GM21390 (cell line): ENCODE measurements at regions not wholly inside any gene's neighbourhood (a gene's known extent, or its start where the extent isn't known, plus 50 kb on each side); places are given as distances from the start of the nearest gene placed in this dataset.
"Not testable (repeated sequence)": the region's sequence is repeated elsewhere in the genome, so short reads cannot be mapped to it uniquely, and the experiment has no call there.

ENCODE experiments used
- ATAC-seq: cut with Tn5 transposase; IDR thresholded peaks from one replicate; pipeline ENCODE4 v1.9.1; 2021; ENCODE audit not compliant: unreplicated experiment

- no peak for ATAC-seq
These were observed 276.0 kb downstream of the TFAP2A start for GRCh38 chr6:10138917-10139316.

GRCh38 chr6:10136636-10137035 lies 278.2 kb downstream of the TFAP2A start:
- ATAC-seq, result no peak

GRCh38 chr6:10134185-10134584 lies 280.7 kb downstream of the TFAP2A start:
- ATAC-seq, result not testable (repeated sequence)

GRCh38 chr6:10128721-10129120 lies 286.2 kb downstream of the TFAP2A start:
- no peak for ATAC-seq

- no peak for ATAC-seq
These were observed 292.7 kb downstream of the TFAP2A start for GRCh38 chr6:10122164-10122563.

- no peak for ATAC-seq
These were observed 301.9 kb downstream of the TFAP2A start for GRCh38 chr6:10112871-10113549.

GRCh38 chr6:10111975-10112374 lies 302.9 kb downstream of the TFAP2A start:
- no peak for ATAC-seq

- ATAC-seq, result no peak
These were observed 313.2 kb downstream of the TFAP2A start for GRCh38 chr6:10101551-10102252.

GRCh38 chr6:10099529-10100140 lies 315.2 kb downstream of the TFAP2A start:
- no peak for ATAC-seq

GRCh38 chr6:10098756-10099528 lies 315.9 kb downstream of the TFAP2A start:
- ATAC-seq, result no peak

GRCh38 chr6:10093282-10093681 lies 321.6 kb downstream of the TFAP2A start:
- no peak for ATAC-seq

GRCh38 chr6:10084111-10084986 lies 330.5 kb downstream of the TFAP2A start:
- ATAC-seq, result no peak

- no peak for ATAC-seq
These were observed 332.5 kb downstream of the TFAP2A start for GRCh38 chr6:10082385-10082784.

- no peak for ATAC-seq
These were observed 332.9 kb downstream of the TFAP2A start for GRCh38 chr6:10081957-10082356.

GRCh38 chr6:10081075-10081474 lies 333.8 kb downstream of the TFAP2A start:
- no peak for ATAC-seq

- ATAC-seq, result no peak
These were observed 334.3 kb downstream of the TFAP2A start for GRCh38 chr6:10080561-10080960.

GRCh38 chr6:10078581-10078980 lies 336.3 kb downstream of the TFAP2A start:
- no peak for ATAC-seq

- not testable (repeated sequence) for ATAC-seq
These were observed 340.1 kb downstream of the TFAP2A start for GRCh38 chr6:10074726-10075125.

GRCh38 chr6:10073341-10073740 lies 341.5 kb downstream of the TFAP2A start:
- ATAC-seq, result no peak

- ATAC-seq, result no peak
These were observed 343.1 kb downstream of the TFAP2A start for GRCh38 chr6:10071631-10072220.
